GM10248 (cell line): ENCODE measurements at regions not wholly inside any gene's neighbourhood (a gene's known extent, or its start where the extent isn't known, plus 50 kb on each side); places are given as distances from the start of the nearest gene placed in this dataset.

Source experiments
- CTCF ChIA-PET: fragments of 300-600 bp; sonication (Branson Sonifier 250); formaldehyde crosslinking; extraction: SDS; loops from one replicate; lab custom pipeline; 2021; ENCODE audit warnings: antibody characterized with exemption; lab: Yijun Ruan, JAX
- POLR2A ChIA-PET: fragments of 350-650 bp; sonication (Branson Sonifier 250); formaldehyde crosslinking; extraction: SDS; loops from one replicate; lab custom pipeline; 2020; ENCODE audit warnings: antibody characterized with exemption; lab: Yijun Ruan, JAX
- DNase-seq: peaks from one replicate; pipeline ENCODE4 v3.0.0; 2012; ENCODE audit errors: extremely low spot score
- TF ChIP-seq, protein P1 (sequence below): IDR thresholded peaks from 2 replicates; pipeline ENCODE4 v1.5.1; 2012; ENCODE audit warnings: mild to moderate bottlenecking, low read depth; ENCODE audit errors: extremely low read depth, missing control alignments, control extremely low read depth

DNA sequence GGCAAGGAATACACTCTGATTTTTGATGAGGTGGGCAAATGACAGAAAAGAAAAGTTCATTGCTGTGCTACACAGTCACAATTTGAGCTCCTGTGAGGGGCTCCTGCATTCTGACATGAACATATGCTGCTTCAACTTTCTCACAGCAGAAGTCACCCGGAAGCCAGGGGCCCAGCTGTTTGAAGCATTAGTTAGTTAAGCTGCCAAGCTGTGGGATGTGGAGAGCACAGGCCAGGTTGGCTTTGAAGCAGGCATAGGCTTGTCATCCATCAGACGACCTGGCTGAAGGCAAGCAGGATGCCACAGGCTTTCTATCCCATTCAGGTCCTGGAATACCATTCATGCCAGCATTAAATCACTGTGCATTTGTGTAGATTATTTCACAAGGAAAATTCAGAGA, 63.1 kb downstream of the MTNR1B start:
- no peak for DNase-seq
- TF ChIP-seq, protein P1, sequence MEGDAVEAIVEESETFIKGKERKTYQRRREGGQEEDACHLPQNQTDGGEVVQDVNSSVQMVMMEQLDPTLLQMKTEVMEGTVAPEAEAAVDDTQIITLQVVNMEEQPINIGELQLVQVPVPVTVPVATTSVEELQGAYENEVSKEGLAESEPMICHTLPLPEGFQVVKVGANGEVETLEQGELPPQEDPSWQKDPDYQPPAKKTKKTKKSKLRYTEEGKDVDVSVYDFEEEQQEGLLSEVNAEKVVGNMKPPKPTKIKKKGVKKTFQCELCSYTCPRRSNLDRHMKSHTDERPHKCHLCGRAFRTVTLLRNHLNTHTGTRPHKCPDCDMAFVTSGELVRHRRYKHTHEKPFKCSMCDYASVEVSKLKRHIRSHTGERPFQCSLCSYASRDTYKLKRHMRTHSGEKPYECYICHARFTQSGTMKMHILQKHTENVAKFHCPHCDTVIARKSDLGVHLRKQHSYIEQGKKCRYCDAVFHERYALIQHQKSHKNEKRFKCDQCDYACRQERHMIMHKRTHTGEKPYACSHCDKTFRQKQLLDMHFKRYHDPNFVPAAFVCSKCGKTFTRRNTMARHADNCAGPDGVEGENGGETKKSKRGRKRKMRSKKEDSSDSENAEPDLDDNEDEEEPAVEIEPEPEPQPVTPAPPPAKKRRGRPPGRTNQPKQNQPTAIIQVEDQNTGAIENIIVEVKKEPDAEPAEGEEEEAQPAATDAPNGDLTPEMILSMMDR, result no peak
- POLR2A ChIA-PET, result no interaction called here
- CTCF ChIA-PET, result no interaction called here

DNA sequence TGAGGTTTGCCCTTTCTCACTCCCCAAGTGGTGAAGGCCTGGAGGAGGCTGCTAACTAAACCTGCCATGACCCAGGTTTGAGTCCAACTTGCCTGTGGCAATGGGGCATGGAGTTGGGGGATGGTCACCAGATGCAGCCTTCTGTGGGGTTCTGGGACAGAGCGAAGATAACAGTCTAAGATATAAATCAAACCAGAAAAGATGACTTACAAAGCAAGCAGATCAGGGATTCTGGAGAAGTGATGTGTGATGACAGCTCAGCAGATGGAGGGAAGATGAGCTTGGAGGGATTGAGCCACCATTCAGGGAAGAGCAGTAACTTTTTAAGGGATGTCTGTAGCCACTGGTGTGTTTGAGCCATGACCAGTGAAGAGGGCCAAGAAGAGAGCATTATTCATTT, 63.6 kb downstream of the MTNR1B start:
- TF ChIP-seq, protein P1, result no peak
- ChIA-PET CTCF (interaction anchor here (1.9 kb wide), 1 partner anchor 31 kb away, joined by 6 read pairs; no protein-coding TSS in a partner anchor), POLR2A (no interaction called here)
- no peak for DNase-seq

DNA sequence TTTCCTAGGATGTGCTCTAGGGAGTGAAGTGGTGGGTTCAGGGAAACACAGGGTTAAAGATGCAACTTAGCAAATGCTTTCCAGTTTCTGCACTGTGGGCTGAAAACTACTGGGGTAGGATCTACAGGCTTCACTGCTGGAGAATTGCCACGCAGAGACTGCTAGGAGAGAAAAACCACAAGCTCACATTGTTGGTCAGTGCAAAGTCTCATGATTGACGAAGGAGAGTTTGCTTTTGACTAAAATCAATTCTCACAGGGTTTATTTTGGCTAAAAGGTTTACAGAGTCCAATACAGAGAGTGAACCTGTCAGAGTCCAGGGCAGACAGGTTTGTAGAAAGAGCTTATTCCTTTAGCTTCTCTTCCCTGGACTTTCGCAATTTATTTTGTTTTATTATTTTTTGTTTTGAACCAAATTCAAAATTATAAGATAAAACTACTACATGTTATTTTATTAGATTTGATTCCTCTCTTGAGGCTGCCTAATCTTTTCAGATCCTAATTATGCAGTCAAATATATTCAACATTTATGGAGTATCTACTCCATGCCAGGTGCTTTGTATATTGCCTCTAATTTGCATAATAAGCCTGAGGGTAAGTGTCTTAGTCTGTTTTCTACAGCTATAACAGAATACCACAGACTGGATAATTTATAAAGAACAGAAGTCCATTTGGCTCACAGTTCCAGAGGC, 64.7 kb downstream of the MTNR1B start:
- ChIA-PET POLR2A (no interaction called here), CTCF (interaction anchor here (0.8 to 1.9 kb wide), 2 partner anchors 12 to 30 kb away, joined by 3 to 6 read pairs; no protein-coding TSS in a partner anchor)
- DNase-seq, result no peak
- TF ChIP-seq, protein P1, result no peak

DNA sequence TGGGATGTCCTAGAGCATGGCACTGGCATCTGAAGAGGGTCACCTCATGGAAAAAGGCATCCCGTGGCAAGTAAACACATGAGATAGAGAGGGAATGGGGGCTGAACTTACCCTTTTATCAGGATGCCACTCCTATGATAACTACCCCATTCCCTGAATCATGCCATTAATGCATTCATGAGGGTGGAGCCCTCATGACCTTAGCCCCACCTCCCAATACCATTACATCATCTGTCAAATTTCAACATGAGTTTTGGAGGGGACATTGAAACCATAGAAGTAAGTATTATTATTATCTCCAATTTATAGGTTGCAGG, 65.2 kb downstream of the MTNR1B start:
- POLR2A ChIA-PET, result no interaction called here
- DNase-seq, result no peak
- CTCF ChIA-PET, result interaction anchor here (1.9 kb wide), 1 partner anchor 30 kb away, joined by 6 read pairs; no protein-coding TSS in a partner anchor
- TF ChIP-seq, protein P1, result no peak

DNA sequence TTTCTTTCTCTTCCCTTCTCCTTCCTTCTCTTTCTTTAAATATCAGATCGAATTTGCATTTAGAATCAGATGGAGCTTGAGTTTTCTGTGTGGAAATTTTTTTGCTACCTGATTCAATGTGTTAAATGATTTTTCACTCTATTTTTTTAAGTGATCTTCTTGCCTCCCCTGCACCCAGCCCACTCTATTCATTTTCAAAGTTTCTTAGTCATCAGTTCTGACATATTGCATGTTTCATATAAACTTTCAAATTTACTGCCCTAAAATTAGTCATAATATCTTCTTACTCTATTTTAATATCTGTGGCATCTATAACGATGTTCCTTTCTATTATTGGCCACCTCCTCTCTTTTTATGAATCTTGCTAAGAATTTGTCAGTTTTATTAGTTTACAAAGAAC, 69.1 kb downstream of the MTNR1B start:
- ChIA-PET POLR2A (no interaction called here), CTCF (no interaction called here)
- no peak for DNase-seq
- TF ChIP-seq, protein P1, result no peak

DNA sequence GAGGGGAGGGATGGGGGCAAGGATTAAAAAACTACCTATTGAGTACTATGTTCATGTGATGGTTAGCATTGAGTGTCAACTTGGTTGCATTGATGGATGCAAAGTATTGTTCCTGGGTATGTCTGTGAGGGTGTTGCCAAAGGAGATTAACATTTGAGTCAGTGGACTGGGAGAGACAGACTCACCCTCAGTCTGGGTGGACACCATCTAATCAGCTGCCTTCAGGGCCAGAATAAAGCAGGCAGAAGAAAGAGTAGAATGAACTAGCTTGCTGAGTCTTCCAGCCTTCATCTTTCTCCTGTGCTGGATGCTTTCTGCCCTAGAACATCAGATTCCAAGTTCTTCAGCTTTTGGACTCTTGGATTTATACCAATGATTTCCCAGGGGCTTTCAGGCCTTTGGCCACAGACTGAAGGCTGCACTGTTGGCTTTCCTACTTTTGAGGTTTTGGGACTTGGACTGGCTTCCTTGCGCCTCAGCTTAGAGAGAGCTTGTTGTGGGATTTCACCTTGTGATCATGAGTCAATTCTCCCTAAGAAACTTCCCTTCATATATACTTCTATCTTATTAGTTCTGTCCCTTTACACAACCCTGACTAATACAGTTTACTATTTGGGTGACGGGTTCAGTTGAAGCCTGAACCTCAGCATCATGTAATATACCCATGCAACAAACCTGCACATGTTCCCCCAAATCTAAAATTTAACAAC, 70.2 kb downstream of the MTNR1B start:
- DNase-seq, result no peak
- ChIA-PET CTCF (interaction anchor here (1.0 kb wide), 1 partner anchor 228 kb away, joined by 3 read pairs; no protein-coding TSS in a partner anchor), POLR2A (no interaction called here)
- TF ChIP-seq, protein P1, result no peak
